WERI-Rb-1 (cell line): ENCODE measurements at regions not wholly inside any gene's neighbourhood (a gene's known extent, or its start where the extent isn't known, plus 50 kb on each side); places are given as distances from the start of the nearest gene placed in this dataset.

Experiments
- DNase-seq: peaks from one replicate; pipeline ENCODE4 v3.0.0-alpha.2; 2020
- H3K27ac ChIP-seq: fragments of 250-450 bp; sonication (Bioruptor Pico); 2 replicates; pipeline ENCODE4 v1.5.1; 2020; ENCODE audit warnings: mild to moderate bottlenecking, moderate library complexity
- H3K27me3 ChIP-seq: fragments of 250-450 bp; sonication (Bioruptor Pico); 2 replicates; pipeline ENCODE4 v1.5.1; 2021; ENCODE audit warnings: mild to moderate bottlenecking, low read depth, moderate library complexity; ENCODE audit not compliant: insufficient read depth, severe bottlenecking
- H3K36me3 ChIP-seq: fragments of 250-450 bp; sonication (Bioruptor Pico); 2 replicates; pipeline ENCODE4 v1.5.1; 2020; ENCODE audit warnings: mild to moderate bottlenecking, moderate library complexity
- H3K4me3 ChIP-seq: 2 replicates; pipeline ENCODE4 v1.5.1; 2011; ENCODE audit warnings: low read depth, mild to moderate bottlenecking, control low read depth, low read length
- H3K9me3 ChIP-seq: fragments of 250-450 bp; sonication (Bioruptor Pico); 2 replicates; pipeline ENCODE4 v1.5.1; 2021; ENCODE audit warnings: mild to moderate bottlenecking, moderate library complexity; ENCODE audit not compliant: severe bottlenecking
- CTCF ChIP-seq: IDR thresholded peaks from 2 replicates; pipeline ENCODE4 v1.5.1; 2011; ENCODE audit warnings: low read depth, mild to moderate bottlenecking, control low read depth, inconsistent platforms, low read length

- no peaks in the 10 kb centered on the region for H3K9me3 ChIP-seq
- DNase-seq: no peak
- TF ChIP-seq CTCF: no peak
- no peak overlapping the region for H3K27ac ChIP-seq
- no peak overlapping the region for H3K4me3 ChIP-seq
- H3K27me3 ChIP-seq: no peaks in the 10 kb centered on the region
- no peaks in the 10 kb centered on the region for H3K36me3 ChIP-seq
Measured at GRCh38 chr10:47247148-47248059, 52.6 kb upstream of the GDF10 start.

- H3K4me3 ChIP-seq: no peak overlapping the region
- H3K27me3 ChIP-seq: no peaks in the 10 kb centered on the region
- H3K9me3 ChIP-seq: no peaks in the 10 kb centered on the region
- H3K27ac ChIP-seq: no peak overlapping the region
- no peak for TF ChIP-seq CTCF
- DNase-seq: no peak
- no peaks in the 10 kb centered on the region for H3K36me3 ChIP-seq
Measured at GRCh38 chr10:47248386-47249090, 51.5 kb upstream of the GDF10 start.

DNA sequence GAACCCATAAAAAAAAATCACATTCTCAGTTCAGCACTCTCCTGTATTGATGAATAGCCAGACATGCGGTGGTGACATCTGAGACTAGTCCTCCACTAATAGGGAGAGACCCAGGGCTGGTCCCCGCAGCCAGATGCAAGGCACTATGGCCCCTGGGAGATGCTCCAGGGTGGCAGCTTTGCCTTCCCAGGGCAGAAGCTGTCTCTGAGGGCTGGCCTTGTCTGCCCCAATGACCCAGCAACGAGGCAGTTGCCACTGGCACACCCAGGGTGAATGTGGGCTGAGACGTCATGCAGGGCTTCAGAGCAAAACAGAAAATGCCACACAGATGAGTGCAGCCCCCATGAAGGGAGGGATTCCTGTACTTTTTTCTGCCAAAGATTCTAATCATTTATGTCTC, 50.1 kb upstream of the GDF10 start:
- no peak for TF ChIP-seq CTCF
- H3K27me3 ChIP-seq: no peaks in the 10 kb centered on the region
- no peaks in the 10 kb centered on the region for H3K36me3 ChIP-seq
- DNase-seq: no peak
- no peaks in the 10 kb centered on the region for H3K9me3 ChIP-seq
- no peak overlapping the region for H3K4me3 ChIP-seq
- no peak overlapping the region for H3K27ac ChIP-seq
